CD14-positive monocyte (primary cell): ENCODE measurements at regions not wholly inside any gene's neighbourhood (a gene's known extent, or its start where the extent isn't known, plus 50 kb on each side); places are given as distances from the start of the nearest gene placed in this dataset.

Experiments
- DNase-seq, 3 donors: peaks; one replicate each; pipeline ENCODE4 v3.0.0-alpha.2; 2011 to 2022
- H2AFZ ChIP-seq: 2 replicates; pipeline ENCODE4 v1.6.0; 2012; ENCODE audit warnings: mild to moderate bottlenecking, low read depth, low read length, inconsistent platforms; ENCODE audit not compliant: insufficient read depth, poor library complexity, severe bottlenecking
- H3K27ac ChIP-seq, 2 donors: 1 replicate in 1 of 2; 2 replicates in 1 of 2; pipeline ENCODE4 v1.5.1; 2012 to 2013; ENCODE audit warnings: low read length in 2 of 2, control low read depth in 1 of 2, inconsistent platforms in 1 of 2, low read depth in 1 of 2, mild to moderate bottlenecking in 1 of 2
- H3K27me3 ChIP-seq, 2 donors: one replicate each; pipeline versions ENCODE4 v1.6.0 to v1.6.1; 2011 to 2013; ENCODE audit warnings: low read length in 2 of 2; ENCODE audit not compliant: control insufficient read depth in 2 of 2, insufficient read depth in 2 of 2
- H3K36me3 ChIP-seq, 2 donors: replicated peaks in 1 of 2; 1 replicate in 1 of 2; 2 replicates in 1 of 2; pipeline versions ENCODE4 v1.5.1 to v1.6.1; 2012 to 2013; ENCODE audit warnings: low read length in 2 of 2, control low read depth in 1 of 2, inconsistent platforms in 1 of 2, mild to moderate bottlenecking in 1 of 2; ENCODE audit not compliant: insufficient read depth in 2 of 2, control insufficient read depth in 1 of 2
- H3K4me1 ChIP-seq, 2 donors: 1 replicate in 1 of 2; 2 replicates in 1 of 2; pipeline versions ENCODE4 v1.5.1 to v1.6.1; 2012 to 2013; ENCODE audit warnings: low read length in 2 of 2, control low read depth in 1 of 2, inconsistent platforms in 1 of 2, mild to moderate bottlenecking in 1 of 2, moderate library complexity in 1 of 2; ENCODE audit not compliant: insufficient read depth in 2 of 2, control insufficient read depth in 1 of 2
- H3K4me2 ChIP-seq: replicated peaks from 2 replicates; pipeline ENCODE3; 2012; ENCODE audit warnings: low read length, moderate library complexity, mild to moderate bottlenecking; ENCODE audit not compliant: poor library complexity, severe bottlenecking; ENCODE audit errors: extremely low read depth
- H3K4me3 ChIP-seq, 3 experiments: fragments of 200-600 bp in 1 of 3; sonication (generic) in 1 of 3; replicated peaks in 1 of 3; 1 replicate in 2 of 3; 2 replicates in 1 of 3; pipeline ENCODE4 v1.5.1; 2011 to 2013; ENCODE audit warnings: low read length in 3 of 3, mild to moderate bottlenecking in 3 of 3, control low read depth in 2 of 3, low read depth in 2 of 3, inconsistent platforms in 1 of 3, moderate library complexity in 1 of 3
- H3K79me2 ChIP-seq: 2 replicates; pipeline ENCODE4 v1.6.0; 2012; ENCODE audit warnings: mild to moderate bottlenecking, control low read depth, inconsistent platforms, low read length, moderate library complexity; ENCODE audit not compliant: insufficient read depth
- H3K9ac ChIP-seq: 2 replicates; pipeline ENCODE4 v1.6.0; 2017; ENCODE audit warnings: low read length, mild to moderate bottlenecking; ENCODE audit not compliant: insufficient read depth, poor library complexity, severe bottlenecking
- H3K9me3 ChIP-seq, 2 donors: replicated peaks in 1 of 2; 1 replicate in 1 of 2; 2 replicates in 1 of 2; pipeline versions ENCODE4 v1.5.1 to v1.6.1; 2012 to 2013; ENCODE audit warnings: low read length in 2 of 2, control low read depth in 1 of 2; ENCODE audit not compliant: control insufficient read depth in 1 of 2, insufficient read depth in 1 of 2
- H4K20me1 ChIP-seq: 2 replicates; pipeline ENCODE4 v1.6.0; 2012; ENCODE audit warnings: mild to moderate bottlenecking, low read length, control low read depth, moderate library complexity; ENCODE audit not compliant: insufficient read depth
- H3K27ac Mint-ChIP-seq, 7 donors: one replicate each; pipeline ENCODE4 v1.8.0; 2020; ENCODE audit warnings: mild to moderate bottlenecking in 7 of 7, mixed read lengths in 7 of 7, moderate library complexity in 6 of 7, inconsistent platforms in 2 of 7
- H3K27me3 Mint-ChIP-seq, 3 donors: one replicate each; pipeline ENCODE4 v1.8.0; 2021 to 2022; ENCODE audit warnings: low read depth in 3 of 3, mild to moderate bottlenecking in 3 of 3, mixed read lengths in 3 of 3, moderate library complexity in 3 of 3, inconsistent platforms in 1 of 3
- H3K36me3 Mint-ChIP-seq, 2 donors: one replicate each; pipeline ENCODE4 v1.8.0; 2020; ENCODE audit warnings: mixed read lengths in 2 of 2, inconsistent platforms in 1 of 2, mild to moderate bottlenecking in 1 of 2
- H3K4me1 Mint-ChIP-seq: one replicate; pipeline ENCODE4 v1.8.0; 2020; ENCODE audit warnings: mild to moderate bottlenecking, mixed read lengths
- H3K4me3 Mint-ChIP-seq, 2 donors: one replicate each; pipeline ENCODE4 v1.8.0; 2020; ENCODE audit warnings: mild to moderate bottlenecking in 2 of 2, mixed read lengths in 2 of 2, moderate library complexity in 1 of 2
- H3K9me3 Mint-ChIP-seq, 7 donors: one replicate each; pipeline ENCODE4 v1.8.0; 2020 to 2022; ENCODE audit warnings: mixed read lengths in 7 of 7, mild to moderate bottlenecking in 6 of 7, moderate library complexity in 6 of 7, inconsistent platforms in 2 of 7
- WGBS: methylation state at CpG from one replicate; pipeline ENCODE4 v1.1.5; 2013; ENCODE audit warnings: missing lambda C conversion rate; ENCODE audit not compliant: insufficient coverage; 5-methylcytosine and 5-hydroxymethylcytosine counted together
- intact Hi-C, 2 donors: fragments of 100-400 bp; cut with micrococcal nuclease; formaldehyde crosslinking; loops; one replicate each; pipeline versions ENCODE4 v1.15.0 to v1.15.1; 2023
- TF ChIP-seq, protein P1 (sequence below): fragments of 200-600 bp; IDR thresholded peaks from one replicate; pipeline ENCODE4 v1.8.0; 2022; ENCODE audit warnings: antibody characterized with exemption, mild to moderate bottlenecking

- Histone ChIP-seq H3K9me3 (no peaks in the 10 kb centered on the region), H3K9ac (no peak overlapping the region), H3K4me2 (no peak overlapping the region), H3K4me1 (no peaks in the 10 kb centered on the region), H2AFZ (no peak overlapping the region), H3K4me3 (no peak overlapping the region), H3K27ac (no peak overlapping the region), H3K27me3 (no peaks in the 10 kb centered on the region), H3K36me3 (no peaks in the 10 kb centered on the region), H3K79me2 (no peaks in the 10 kb centered on the region), H4K20me1 (no peaks in the 10 kb centered on the region)
- no peaks in the 10 kb centered on the region for H3K4me1 Mint-ChIP-seq
- DNase-seq, result no peak
- no peaks in the 10 kb centered on the region for H3K27me3 Mint-ChIP-seq
- H3K9me3 Mint-ChIP-seq, result peaks cover 0 to 2% (median 0%) of the 10 kb centered on the region in 7 donors
- no peak overlapping the region for H3K27ac Mint-ChIP-seq
- no peak overlapping the region for H3K4me3 Mint-ChIP-seq
- intact Hi-C loops, result no loop called here
- no peaks in the 10 kb centered on the region for H3K36me3 Mint-ChIP-seq
- TF ChIP-seq, protein P1, sequence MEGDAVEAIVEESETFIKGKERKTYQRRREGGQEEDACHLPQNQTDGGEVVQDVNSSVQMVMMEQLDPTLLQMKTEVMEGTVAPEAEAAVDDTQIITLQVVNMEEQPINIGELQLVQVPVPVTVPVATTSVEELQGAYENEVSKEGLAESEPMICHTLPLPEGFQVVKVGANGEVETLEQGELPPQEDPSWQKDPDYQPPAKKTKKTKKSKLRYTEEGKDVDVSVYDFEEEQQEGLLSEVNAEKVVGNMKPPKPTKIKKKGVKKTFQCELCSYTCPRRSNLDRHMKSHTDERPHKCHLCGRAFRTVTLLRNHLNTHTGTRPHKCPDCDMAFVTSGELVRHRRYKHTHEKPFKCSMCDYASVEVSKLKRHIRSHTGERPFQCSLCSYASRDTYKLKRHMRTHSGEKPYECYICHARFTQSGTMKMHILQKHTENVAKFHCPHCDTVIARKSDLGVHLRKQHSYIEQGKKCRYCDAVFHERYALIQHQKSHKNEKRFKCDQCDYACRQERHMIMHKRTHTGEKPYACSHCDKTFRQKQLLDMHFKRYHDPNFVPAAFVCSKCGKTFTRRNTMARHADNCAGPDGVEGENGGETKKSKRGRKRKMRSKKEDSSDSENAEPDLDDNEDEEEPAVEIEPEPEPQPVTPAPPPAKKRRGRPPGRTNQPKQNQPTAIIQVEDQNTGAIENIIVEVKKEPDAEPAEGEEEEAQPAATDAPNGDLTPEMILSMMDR, result no peak
- WGBS, result 93% methylated on average over 2 of the region's 4 CpGs
Observed at GRCh38 chr6:141401168-141401567, 731.6 kb upstream of the GJE1 start.

- H3K4me3 Mint-ChIP-seq, result no peak overlapping the region
Observed at GRCh38 chr6:141398949-141399348, 733.8 kb upstream of the GJE1 start.

More at GRCh38 chr6:141398949-141399348, 733.8 kb upstream of the GJE1 start:
- H3K36me3 Mint-ChIP-seq, result no peaks in the 10 kb centered on the region
- H3K9me3 Mint-ChIP-seq, result peaks cover 2 to 13% (median 6%) of the 10 kb centered on the region in 7 donors
- Histone ChIP-seq H3K9ac (no peak overlapping the region), H2AFZ (no peak overlapping the region), H3K27ac (no peak overlapping the region), H3K79me2 (no peaks in the 10 kb centered on the region), H3K9me3 (peaks cover 0 to 17% of the 10 kb centered on the region in 2 donors), H4K20me1 (no peaks in the 10 kb centered on the region), H3K27me3 (no peaks in the 10 kb centered on the region), H3K4me3 (no peak overlapping the region), H3K4me2 (no peak overlapping the region), H3K36me3 (no peaks in the 10 kb centered on the region), H3K4me1 (no peaks in the 10 kb centered on the region)
- DNase-seq, result no peak
- no peaks in the 10 kb centered on the region for H3K4me1 Mint-ChIP-seq
- no CpG with 5 or more reads among the region's 3 CpGs for WGBS
- peaks cover 0 to 2% (median 0%) of the 10 kb centered on the region in 3 donors for H3K27me3 Mint-ChIP-seq
- TF ChIP-seq, protein P1, result no peak
- intact Hi-C loops, result no loop called here
- H3K27ac Mint-ChIP-seq, result no peak overlapping the region
